Activated T-helper 2 cell treated with anti-CD3 and anti-CD28 coated beads, Interferon-gamma antibody, Interleukin-2, Interleukin-4, amounts not matched to agents 10 μg/mL and 5 μg/mL and 100 μg/mL, durations not matched to agents 14 hours and 24 hours and 36 hours (primary cell): ENCODE measurements at regions not wholly inside any gene's neighbourhood (a gene's known extent, or its start where the extent isn't known, plus 50 kb on each side); places are given as distances from the start of the nearest gene placed in this dataset.

Experiments used
- DNase-seq: peaks from one replicate; pipeline ENCODE4 v3.0.0; 2021; ENCODE audit warnings: low spot score
- H3K27ac Mint-ChIP-seq: one replicate; pipeline ENCODE4 v1.8.0; 2021; ENCODE audit warnings: mixed read lengths
- H3K27me3 Mint-ChIP-seq: one replicate; pipeline ENCODE4 v1.8.0; 2021; ENCODE audit warnings: low read depth, mixed read lengths
- H3K36me3 Mint-ChIP-seq: one replicate; pipeline ENCODE4 v1.8.0; 2021; ENCODE audit warnings: low read depth, mixed read lengths
- H3K4me1 Mint-ChIP-seq: one replicate; pipeline ENCODE4 v1.8.0; 2021; ENCODE audit warnings: low read depth, mixed read lengths
- H3K4me3 Mint-ChIP-seq: one replicate; pipeline ENCODE4 v1.8.0; 2021; ENCODE audit warnings: low read depth, mild to moderate bottlenecking, moderate library complexity, mixed read lengths
- H3K9me3 Mint-ChIP-seq: one replicate; pipeline ENCODE4 v1.8.0; 2021; ENCODE audit warnings: mixed read lengths
- intact Hi-C: fragments of 100-400 bp; cut with micrococcal nuclease; formaldehyde crosslinking; loops from one replicate; pipeline ENCODE4 v1.15.1; 2023

- DNase-seq, result no peak
- Mint-ChIP-seq H3K27me3 (no peaks in the 10 kb centered on the region), H3K27ac (no peak overlapping the region), H3K4me3 (no peak overlapping the region), H3K4me1 (no peaks in the 10 kb centered on the region), H3K9me3 (no peaks in the 10 kb centered on the region), H3K36me3 (no peaks in the 10 kb centered on the region)
- intact Hi-C loops, result loop anchor here (5.0 kb wide), 2 partner anchors 561 to 656 kb away; partner anchors contain the start of gene EFNB1
Observed at GRCh38 chrX:69387567-69388487, 116.3 kb upstream of the NALF2 start.

- Mint-ChIP-seq H3K36me3 (no peaks in the 10 kb centered on the region), H3K9me3 (no peaks in the 10 kb centered on the region), H3K4me1 (no peaks in the 10 kb centered on the region), H3K27me3 (no peaks in the 10 kb centered on the region), H3K4me3 (no peak overlapping the region), H3K27ac (no peak overlapping the region)
- intact Hi-C loops, result loop anchor here (5.0 kb wide), 2 partner anchors 559 to 654 kb away; partner anchors contain the start of gene EFNB1
- no peak for DNase-seq
Observed at GRCh38 chrX:69386681-69387080, 117.4 kb upstream of the NALF2 start.

- Mint-ChIP-seq H3K4me3 (no peak overlapping the region), H3K27ac (no peak overlapping the region), H3K9me3 (no peaks in the 10 kb centered on the region), H3K27me3 (no peaks in the 10 kb centered on the region), H3K36me3 (no peaks in the 10 kb centered on the region), H3K4me1 (no peaks in the 10 kb centered on the region)
- DNase-seq, result no peak
- intact Hi-C loops, result no loop called here
Observed at GRCh38 chrX:69379412-69379811, 124.7 kb upstream of the NALF2 start.

- DNase-seq, result no peak
- Mint-ChIP-seq H3K27ac (no peak overlapping the region), H3K4me3 (no peak overlapping the region), H3K36me3 (no peaks in the 10 kb centered on the region), H3K4me1 (no peaks in the 10 kb centered on the region), H3K9me3 (no peaks in the 10 kb centered on the region), H3K27me3 (no peaks in the 10 kb centered on the region)
- intact Hi-C loops, result no loop called here
Observed at GRCh38 chrX:69374569-69374968, 129.6 kb upstream of the NALF2 start.

GRCh38 chrX:69372435-69372834 is 131.7 kb upstream of the NALF2 start:
- intact Hi-C loops, result no loop called here
- Mint-ChIP-seq H3K4me1 (no peaks in the 10 kb centered on the region), H3K27ac (no peak overlapping the region), H3K36me3 (no peaks in the 10 kb centered on the region), H3K4me3 (no peak overlapping the region), H3K27me3 (no peaks in the 10 kb centered on the region), H3K9me3 (no peaks in the 10 kb centered on the region)
- no peak for DNase-seq

GRCh38 chrX:69371159-69371558 is 133.0 kb upstream of the NALF2 start:
- intact Hi-C loops, result no loop called here
- no peaks in the 10 kb centered on the region for H3K9me3 Mint-ChIP-seq
- no peak overlapping the region for H3K27ac Mint-ChIP-seq
- no peaks in the 10 kb centered on the region for H3K36me3 Mint-ChIP-seq
- no peak overlapping the region for H3K4me3 Mint-ChIP-seq
- H3K27me3 Mint-ChIP-seq, result no peaks in the 10 kb centered on the region
- H3K4me1 Mint-ChIP-seq, result no peaks in the 10 kb centered on the region
- no peak for DNase-seq

GRCh38 chrX:69369999-69370398 is 134.1 kb upstream of the NALF2 start:
- Mint-ChIP-seq H3K9me3 (no peaks in the 10 kb centered on the region), H3K4me1 (no peaks in the 10 kb centered on the region), H3K27me3 (no peaks in the 10 kb centered on the region), H3K4me3 (no peak overlapping the region), H3K27ac (no peak overlapping the region), H3K36me3 (no peaks in the 10 kb centered on the region)
- DNase-seq, result no peak
- intact Hi-C loops, result no loop called here

GRCh38 chrX:69366183-69366582 is 137.9 kb upstream of the NALF2 start:
- Mint-ChIP-seq H3K27me3 (no peaks in the 10 kb centered on the region), H3K36me3 (no peaks in the 10 kb centered on the region), H3K27ac (no peak overlapping the region), H3K4me1 (no peaks in the 10 kb centered on the region), H3K9me3 (no peaks in the 10 kb centered on the region), H3K4me3 (no peak overlapping the region)
- no peak for DNase-seq
- intact Hi-C loops, result no loop called here

- intact Hi-C loops, result no loop called here
- Mint-ChIP-seq H3K4me1 (no peaks in the 10 kb centered on the region), H3K27me3 (no peaks in the 10 kb centered on the region), H3K36me3 (no peaks in the 10 kb centered on the region), H3K4me3 (no peak overlapping the region), H3K27ac (no peak overlapping the region), H3K9me3 (no peaks in the 10 kb centered on the region)
- no peak for DNase-seq
Observed at GRCh38 chrX:69365755-69366154, 138.4 kb upstream of the NALF2 start.

GRCh38 chrX:69365349-69365748 is 138.8 kb upstream of the NALF2 start:
- no peak overlapping the region for H3K27ac Mint-ChIP-seq
- intact Hi-C loops, result no loop called here
- no peaks in the 10 kb centered on the region for H3K9me3 Mint-ChIP-seq
- no peak for DNase-seq
- H3K27me3 Mint-ChIP-seq, result no peaks in the 10 kb centered on the region
- no peaks in the 10 kb centered on the region for H3K4me1 Mint-ChIP-seq
- no peak overlapping the region for H3K4me3 Mint-ChIP-seq
- H3K36me3 Mint-ChIP-seq, result no peaks in the 10 kb centered on the region

- no peak overlapping the region for H3K27ac Mint-ChIP-seq
- H3K4me1 Mint-ChIP-seq, result no peaks in the 10 kb centered on the region
- DNase-seq, result no peak
- no peaks in the 10 kb centered on the region for H3K9me3 Mint-ChIP-seq
- H3K36me3 Mint-ChIP-seq, result no peaks in the 10 kb centered on the region
- intact Hi-C loops, result no loop called here
- H3K27me3 Mint-ChIP-seq, result no peaks in the 10 kb centered on the region
- H3K4me3 Mint-ChIP-seq, result no peak overlapping the region
Observed at GRCh38 chrX:69362856-69363255, 141.3 kb upstream of the NALF2 start.

- Mint-ChIP-seq H3K27me3 (no peaks in the 10 kb centered on the region), H3K36me3 (no peaks in the 10 kb centered on the region), H3K4me1 (no peaks in the 10 kb centered on the region), H3K9me3 (no peaks in the 10 kb centered on the region), H3K4me3 (no peak overlapping the region), H3K27ac (no peak overlapping the region)
- intact Hi-C loops, result no loop called here
- no peak for DNase-seq
Observed at GRCh38 chrX:69362354-69362753, 141.8 kb upstream of the NALF2 start.

- Mint-ChIP-seq H3K4me1 (no peaks in the 10 kb centered on the region), H3K27ac (no peak overlapping the region), H3K9me3 (no peaks in the 10 kb centered on the region), H3K36me3 (no peaks in the 10 kb centered on the region), H3K4me3 (no peak overlapping the region), H3K27me3 (no peaks in the 10 kb centered on the region)
- DNase-seq, result no peak
- intact Hi-C loops, result no loop called here
Observed at GRCh38 chrX:69361311-69361845, 142.7 kb upstream of the NALF2 start.
